ENCODE measurements at regions not wholly inside any gene's neighbourhood (a gene's known extent, or its start where the extent isn't known, plus 50 kb on each side); places are given as distances from the start of the nearest gene placed in this dataset.

GRCh38 chr1:69269491-69269890, 298.2 kb upstream of the LRRC7 start:
- ATAC-seq (no peak), DNase-seq (no peak)
- no peaks in the 10 kb centered on the region for H3K36me3 ChIP-seq
- H3K4me1 ChIP-seq = peaks cover 0 to 4% (median 0%) of the 10 kb centered on the region in 12 donors
- no peak for TF ChIP-seq CTCF (IDR thresholded peaks at IDR 0.05)
- TF ChIP-seq POLR2A (IDR thresholded peaks at IDR 0.05) = no peak
- H3K9me3 ChIP-seq = peaks cover 0 to 4% (median 0%) of the 10 kb centered on the region in 12 donors
- H3K27ac ChIP-seq = no peak overlapping the region
- no peak overlapping the region for H3K4me3 ChIP-seq
- 74 to 80% (median 75%) methylated on average over 2 of the region's 2 CpGs for WGBS, 4 donors
- intact Hi-C loops (cut with DNase I) = no loop called here
- no peaks in the 10 kb centered on the region for H3K27me3 ChIP-seq

GRCh38 chr1:69271587-69272125, 296.1 kb upstream of the LRRC7 start:
- WGBS, 4 donors = 66 to 73% (median 71%) methylated on average over 5 of the region's 5 CpGs
- intact Hi-C loops (cut with DNase I) = no loop called here

GRCh38 chr1:69272684-69273083, 295.0 kb upstream of the LRRC7 start:
- Histone ChIP-seq H3K27me3 (no peaks in the 10 kb centered on the region), H3K36me3 (no peaks in the 10 kb centered on the region), H3K4me3 (no peak overlapping the region), H3K27ac (no peak overlapping the region), H3K4me1 (no peaks in the 10 kb centered on the region), H3K9me3 (peaks cover 0 to 4% (median 0%) of the 10 kb centered on the region in 12 donors)
- DNase-seq (no peak), ATAC-seq (no peak)
- 83 to 89% (median 88%) methylated on average over 4 of the region's 4 CpGs for WGBS, 4 donors
- TF ChIP-seq POLR2A (IDR thresholded peaks at IDR 0.05) = no peak
- TF ChIP-seq CTCF (IDR thresholded peaks at IDR 0.05) = no peak
- intact Hi-C loops (cut with DNase I) = no loop called here

More at GRCh38 chr1:69271587-69272125, 296.1 kb upstream of the LRRC7 start:
- Histone ChIP-seq H3K9me3 (peaks cover 0 to 4% (median 0%) of the 10 kb centered on the region in 12 donors), H3K4me3 (no peak overlapping the region), H3K27me3 (no peaks in the 10 kb centered on the region), H3K36me3 (no peaks in the 10 kb centered on the region), H3K4me1 (no peaks in the 10 kb centered on the region), H3K27ac (no peak overlapping the region)
- TF ChIP-seq POLR2A (IDR thresholded peaks at IDR 0.05) (no peak), CTCF (IDR thresholded peaks at IDR 0.05) (no peak)
- no peak for ATAC-seq
- no peak for DNase-seq

DNA sequence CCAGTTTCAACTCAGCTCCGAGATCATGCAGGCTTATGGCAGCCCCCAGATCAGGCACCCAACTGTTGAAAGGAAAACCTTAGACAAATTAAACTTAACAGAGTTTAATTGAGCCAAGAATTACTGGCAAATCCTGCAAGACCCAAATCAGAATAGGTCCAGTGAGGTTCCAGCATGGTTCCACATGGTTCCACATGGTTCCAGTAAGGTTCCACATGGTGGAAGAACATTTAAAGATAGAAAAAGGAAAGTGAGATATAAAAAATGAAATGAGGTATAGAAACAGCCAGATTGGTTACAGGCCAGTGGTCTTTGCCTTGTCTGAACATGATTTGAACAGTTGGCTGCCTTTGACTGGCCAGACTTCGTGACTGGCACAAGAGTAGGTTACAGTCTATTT, 288.8 kb upstream of the LRRC7 start:
- Histone ChIP-seq H3K27me3 (no peaks in the 10 kb centered on the region), H3K4me3 (no peak overlapping the region), H3K27ac (no peak overlapping the region), H3K9me3 (no peaks in the 10 kb centered on the region), H3K4me1 (no peaks in the 10 kb centered on the region), H3K36me3 (no peaks in the 10 kb centered on the region)
- 81 to 92% (median 86%) methylated on average over 2 of the region's 2 CpGs for WGBS, 4 donors
- TF ChIP-seq POLR2A (IDR thresholded peaks at IDR 0.05) (no peak), CTCF (IDR thresholded peaks at IDR 0.05) (no peak)
- intact Hi-C loops (cut with DNase I) = no loop called here
- no peak for ATAC-seq
- no peak for DNase-seq
